Epithelial cell of esophagus (primary cell): ENCODE measurements at regions not wholly inside any gene's neighbourhood (a gene's known extent, or its start where the extent isn't known, plus 50 kb on each side); places are given as distances from the start of the nearest gene placed in this dataset.

Experiments used
- DNase-seq: peaks from one replicate; pipeline ENCODE4 v3.0.0; 2010; ENCODE audit warnings: low read depth
- H3K4me3 ChIP-seq: 2 replicates; pipeline ENCODE4 v1.5.1; 2011; ENCODE audit warnings: mild to moderate bottlenecking, low read length, control low read depth
- CTCF ChIP-seq: IDR thresholded peaks from 2 replicates; pipeline ENCODE4 v1.5.1; 2011; ENCODE audit warnings: low read depth, mild to moderate bottlenecking, low read length, control low read depth, inconsistent platforms; ENCODE audit not compliant: insufficient read depth; ENCODE audit errors: missing control alignments

DNA sequence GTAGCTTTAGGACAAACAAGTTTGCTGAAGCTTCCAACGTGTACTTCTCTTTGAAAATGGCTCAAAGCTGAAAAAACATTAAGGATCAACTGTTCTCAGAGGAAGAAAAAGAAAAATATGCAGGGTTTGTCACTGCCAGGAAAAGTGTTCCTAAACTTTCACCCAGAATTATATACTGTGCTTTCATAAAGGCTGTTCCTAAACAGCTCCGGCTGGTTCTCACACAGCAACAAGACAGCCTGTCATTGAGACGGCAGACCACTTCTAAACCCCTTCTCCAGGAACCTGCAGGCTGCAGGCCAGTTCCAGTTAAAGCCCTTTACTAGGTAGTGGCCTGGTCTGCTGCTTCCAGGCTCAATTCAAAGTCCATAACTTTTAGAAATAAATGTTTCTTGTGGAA lies 97.4 kb upstream of the SOX4 start:
- H3K4me3 ChIP-seq, result no peak overlapping the region
- TF ChIP-seq CTCF, result no peak
- DNase-seq, result no peak

GRCh38 chr6:21496706-21497105 lies 96.8 kb upstream of the SOX4 start:
- no peak for DNase-seq
- TF ChIP-seq CTCF, result no peak
- no peak overlapping the region for H3K4me3 ChIP-seq

DNA sequence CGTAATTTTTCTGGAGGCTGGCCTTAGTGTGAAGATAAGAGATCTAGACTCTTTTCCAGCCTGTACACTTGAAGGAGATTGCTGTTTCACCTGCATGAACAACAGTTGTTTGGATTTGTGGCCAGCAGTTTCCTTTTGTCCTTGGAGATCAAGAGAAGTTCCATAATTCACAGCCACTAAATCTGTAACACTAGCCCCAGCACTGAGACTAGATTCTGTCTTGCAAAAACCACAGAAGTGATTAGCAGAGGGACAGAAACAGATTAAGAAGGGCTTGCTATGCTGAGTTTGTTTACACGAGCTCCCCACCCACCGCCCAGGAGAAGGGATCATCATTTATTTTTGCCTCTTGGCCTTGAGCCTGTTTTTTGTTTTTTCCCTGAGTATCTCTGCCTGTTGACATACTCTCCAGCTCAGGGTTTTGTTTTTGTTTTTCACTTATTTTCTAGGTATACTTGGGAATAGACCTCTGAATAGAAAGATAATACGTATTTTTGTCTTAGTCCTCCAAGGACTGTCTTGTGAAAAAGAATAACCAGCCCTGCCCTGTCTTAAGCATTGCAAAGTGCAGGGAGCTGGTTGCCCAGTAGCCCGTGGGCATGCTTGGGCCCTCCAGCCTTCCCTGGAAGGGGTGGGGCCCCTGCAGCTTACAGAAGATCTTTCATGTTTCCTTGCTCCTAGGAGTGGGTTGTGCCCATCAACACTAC lies 93.1 kb upstream of the SOX4 start:
- TF ChIP-seq CTCF, result no peak
- no peak overlapping the region for H3K4me3 ChIP-seq
- no peak for DNase-seq

DNA sequence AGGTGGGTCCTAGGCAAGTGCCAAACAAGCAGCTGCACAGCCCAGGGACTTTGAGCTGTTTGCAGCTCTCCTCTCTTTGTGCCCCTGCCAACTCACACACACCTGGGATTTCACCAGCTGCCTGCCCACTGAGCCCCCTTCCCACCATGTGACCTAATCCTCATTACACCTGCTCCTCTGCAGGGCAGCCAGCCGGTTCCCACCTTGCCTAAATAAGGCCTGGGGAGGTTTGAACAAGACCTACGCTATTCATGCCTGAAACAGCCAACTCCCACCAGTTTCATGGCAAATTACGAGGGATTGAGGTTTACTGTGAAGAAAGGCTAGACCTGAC lies 92.6 kb upstream of the SOX4 start:
- DNase-seq, result no peak
- no peak overlapping the region for H3K4me3 ChIP-seq
- no peak for TF ChIP-seq CTCF

GRCh38 chr6:21501815-21502214 lies 91.7 kb upstream of the SOX4 start:
- no peak overlapping the region for H3K4me3 ChIP-seq
- DNase-seq, result no peak
- TF ChIP-seq CTCF, result no peak

DNA sequence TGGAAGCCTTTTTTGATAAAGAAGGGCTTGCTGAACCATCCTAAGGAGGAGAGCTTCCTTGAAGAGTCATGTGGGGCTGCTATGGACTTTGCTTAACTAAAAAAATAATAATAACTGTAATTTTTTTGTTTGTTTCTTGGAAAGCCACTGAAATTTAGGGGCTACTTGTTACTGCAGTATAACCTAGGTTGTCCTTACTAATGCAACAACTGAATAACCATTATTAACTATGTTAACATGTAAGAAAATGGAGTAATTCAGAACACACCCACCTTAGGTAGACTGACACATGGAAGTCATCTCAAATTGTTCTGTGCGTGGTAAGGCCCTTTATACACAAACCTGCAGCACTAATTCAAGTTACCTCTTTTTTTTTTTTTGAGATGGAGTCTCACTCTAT lies 90.9 kb upstream of the SOX4 start:
- no peak for DNase-seq
- no peak for TF ChIP-seq CTCF
- H3K4me3 ChIP-seq, result no peak overlapping the region

DNA sequence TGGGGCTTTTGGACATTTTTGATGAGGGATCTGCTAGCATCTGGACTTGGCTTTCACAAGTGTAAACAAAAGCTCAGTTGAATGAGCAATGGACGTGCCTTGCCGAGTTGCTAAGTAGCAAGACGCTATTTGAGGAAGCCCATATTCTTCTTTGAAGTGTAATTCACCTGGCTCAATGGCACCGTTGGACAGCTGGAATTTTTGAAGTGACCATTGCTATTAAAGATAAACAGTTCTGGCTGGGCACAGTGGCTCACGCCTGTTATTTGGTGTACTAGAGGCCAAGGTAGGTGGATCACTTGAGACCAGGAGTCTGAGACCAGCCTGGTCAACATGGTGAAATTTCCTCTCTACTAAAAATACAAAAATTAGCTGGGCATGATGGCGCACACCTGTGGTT lies 88.8 kb upstream of the SOX4 start:
- DNase-seq, result no peak
- H3K4me3 ChIP-seq, result no peak overlapping the region
- TF ChIP-seq CTCF, result no peak
